Ovary (tissue), 3 donors: ENCODE measurements at regions not wholly inside any gene's neighbourhood (a gene's known extent, or its start where the extent isn't known, plus 50 kb on each side); places are given as distances from the start of the nearest gene placed in this dataset.

Experiments
- EP300 ChIP-seq: sonication (generic); formaldehyde crosslinking; IDR thresholded peaks from one replicate; pipeline ENCODE4 v1.6.1; 2017; ENCODE audit warnings: antibody characterized with exemption
- POLR2A ChIP-seq: fragments of 450-650 bp; IDR thresholded peaks from one replicate; pipeline ENCODE4 v1.6.1; 2017; ENCODE audit warnings: antibody characterized with exemption, mild to moderate bottlenecking, moderate library complexity
- TF ChIP-seq, protein P1 (sequence below), 3 donors: fragments of 450-650 bp in 2 of 3; fragments of 200-600 bp in 1 of 3; IDR thresholded peaks; one replicate each; pipeline versions ENCODE4 v1.5.1 to v1.8.0; 2016 to 2022; ENCODE audit warnings: antibody characterized with exemption in 3 of 3, mild to moderate bottlenecking in 1 of 3
- donor health status: DM: no; HTN: no; CAD: no.

DNA sequence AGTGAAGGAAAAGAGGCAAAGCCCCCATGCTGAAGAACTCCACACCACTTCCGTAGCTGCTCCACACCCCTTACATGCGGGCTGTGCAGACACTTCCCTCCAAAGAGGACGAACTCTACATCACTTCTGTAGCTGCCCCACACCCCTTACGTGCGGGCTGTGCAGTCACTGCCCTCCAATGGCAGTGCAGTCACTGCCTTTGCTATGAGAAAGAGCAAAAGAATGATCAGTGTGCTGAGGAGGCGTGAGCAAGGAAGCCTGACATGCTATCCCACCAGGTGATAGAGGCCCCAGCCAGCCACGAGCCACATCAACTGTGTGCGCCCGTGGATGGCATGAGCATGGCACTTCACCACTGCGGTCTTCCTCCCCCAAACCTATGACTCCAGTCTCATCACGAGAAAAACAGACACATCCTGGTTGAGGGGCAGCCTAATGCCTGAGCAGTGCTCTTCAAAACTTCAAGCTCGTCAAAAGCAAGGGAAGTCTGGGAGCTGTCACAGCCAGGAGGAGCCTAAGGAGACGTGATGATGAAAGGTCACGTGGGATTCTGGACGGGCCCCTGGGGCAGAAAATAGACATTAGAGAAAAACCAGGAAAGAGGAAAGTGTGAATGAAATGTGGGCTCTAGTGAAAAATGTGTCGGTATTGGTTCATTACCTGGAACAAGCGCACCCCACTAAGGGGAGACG lies 60.8 kb upstream of the C14orf180 start:
- TF ChIP-seq, protein P1, sequence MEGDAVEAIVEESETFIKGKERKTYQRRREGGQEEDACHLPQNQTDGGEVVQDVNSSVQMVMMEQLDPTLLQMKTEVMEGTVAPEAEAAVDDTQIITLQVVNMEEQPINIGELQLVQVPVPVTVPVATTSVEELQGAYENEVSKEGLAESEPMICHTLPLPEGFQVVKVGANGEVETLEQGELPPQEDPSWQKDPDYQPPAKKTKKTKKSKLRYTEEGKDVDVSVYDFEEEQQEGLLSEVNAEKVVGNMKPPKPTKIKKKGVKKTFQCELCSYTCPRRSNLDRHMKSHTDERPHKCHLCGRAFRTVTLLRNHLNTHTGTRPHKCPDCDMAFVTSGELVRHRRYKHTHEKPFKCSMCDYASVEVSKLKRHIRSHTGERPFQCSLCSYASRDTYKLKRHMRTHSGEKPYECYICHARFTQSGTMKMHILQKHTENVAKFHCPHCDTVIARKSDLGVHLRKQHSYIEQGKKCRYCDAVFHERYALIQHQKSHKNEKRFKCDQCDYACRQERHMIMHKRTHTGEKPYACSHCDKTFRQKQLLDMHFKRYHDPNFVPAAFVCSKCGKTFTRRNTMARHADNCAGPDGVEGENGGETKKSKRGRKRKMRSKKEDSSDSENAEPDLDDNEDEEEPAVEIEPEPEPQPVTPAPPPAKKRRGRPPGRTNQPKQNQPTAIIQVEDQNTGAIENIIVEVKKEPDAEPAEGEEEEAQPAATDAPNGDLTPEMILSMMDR (IDR thresholded peaks at IDR 0.05): no peak
- no peak for TF ChIP-seq EP300
- TF ChIP-seq POLR2A: no peak
